Peyer's patch (tissue), 4 donors: ENCODE measurements at regions not wholly inside any gene's neighbourhood (a gene's known extent, or its start where the extent isn't known, plus 50 kb on each side); places are given as distances from the start of the nearest gene placed in this dataset.

Source experiments
- DNase-seq, 3 donors: peaks; one replicate each; pipeline ENCODE4 v3.0.0-alpha.2; 2017 to 2019
- H3K27ac ChIP-seq, 4 donors: fragments of 200-600 bp; sonication (generic); one replicate each; pipeline ENCODE4 v1.5.1; 2016 to 2019
- H3K27me3 ChIP-seq, 2 donors: fragments of 200-600 bp; sonication (generic); one replicate each; pipeline ENCODE4 v1.5.1; 2019
- H3K36me3 ChIP-seq, 3 donors: fragments of 200-600 bp; sonication (generic); one replicate each; pipeline ENCODE4 v1.5.1; 2016 to 2019
- H3K4me1 ChIP-seq, 4 donors: fragments of 200-600 bp; sonication (generic); one replicate each; pipeline ENCODE4 v1.5.1; 2016 to 2019
- H3K4me3 ChIP-seq, 4 donors: fragments of 200-600 bp; sonication (generic); 1 replicate in 3 of 4; 2 replicates in 1 of 4; pipeline ENCODE4 v1.5.1; 2016 to 2019; ENCODE audit warnings: mild to moderate bottlenecking in 1 of 4
- H3K9me3 ChIP-seq, 4 donors: fragments of 200-600 bp; sonication (generic); one replicate each; pipeline ENCODE4 v1.5.1; 2016 to 2019; ENCODE audit warnings: mild to moderate bottlenecking in 1 of 4
- CTCF ChIP-seq, 6 experiments: fragments of 450-650 bp in 4 of 6; fragments of 200-600 bp in 2 of 6; sonication (generic) in 1 of 6; IDR thresholded peaks; one replicate each; pipeline ENCODE4 v1.5.1; 2017 to 2019; ENCODE audit warnings: antibody characterized with exemption in 6 of 6, mild to moderate bottlenecking in 3 of 6, moderate library complexity in 1 of 6
- POLR2A ChIP-seq, 2 donors: fragments of 450-650 bp; IDR thresholded peaks; one replicate each; pipeline ENCODE4 v1.5.1; 2017; ENCODE audit warnings: antibody characterized with exemption in 2 of 2, mild to moderate bottlenecking in 2 of 2, moderate library complexity in 2 of 2

GRCh38 chr13:78476910-78477309 lies 126.4 kb downstream of the POU4F1 start:
- no peak overlapping the region for H3K27ac ChIP-seq
- no peaks in the 10 kb centered on the region for H3K9me3 ChIP-seq
- no peak for DNase-seq
- no peak for TF ChIP-seq POLR2A (IDR thresholded peaks at IDR 0.05)
- no peak for TF ChIP-seq CTCF (IDR thresholded peaks at IDR 0.05)
- no peak overlapping the region for H3K4me3 ChIP-seq
- no peaks in the 10 kb centered on the region for H3K36me3 ChIP-seq
- H3K4me1 ChIP-seq: no peaks in the 10 kb centered on the region
- H3K27me3 ChIP-seq: no peaks in the 10 kb centered on the region

- no peak overlapping the region for H3K27ac ChIP-seq
- TF ChIP-seq CTCF (IDR thresholded peaks at IDR 0.05) (no peak), POLR2A (IDR thresholded peaks at IDR 0.05) (no peak)
- no peaks in the 10 kb centered on the region for H3K27me3 ChIP-seq
- no peaks in the 10 kb centered on the region for H3K9me3 ChIP-seq
- H3K36me3 ChIP-seq: no peaks in the 10 kb centered on the region
- H3K4me3 ChIP-seq: no peak overlapping the region
- no peak for DNase-seq
- no peaks in the 10 kb centered on the region for H3K4me1 ChIP-seq
Observed at GRCh38 chr13:78468621-78469020, 134.7 kb downstream of the POU4F1 start.

GRCh38 chr13:78465250-78465649 lies 138.1 kb downstream of the POU4F1 start:
- Histone ChIP-seq H3K4me3 (no peak overlapping the region), H3K36me3 (no peaks in the 10 kb centered on the region), H3K4me1 (no peaks in the 10 kb centered on the region), H3K27me3 (no peaks in the 10 kb centered on the region), H3K9me3 (no peaks in the 10 kb centered on the region), H3K27ac (no peak overlapping the region)
- DNase-seq: no peak
- TF ChIP-seq POLR2A (IDR thresholded peaks at IDR 0.05) (no peak), CTCF (IDR thresholded peaks at IDR 0.05) (no peak)

- no peak overlapping the region for H3K4me3 ChIP-seq
- no peaks in the 10 kb centered on the region for H3K4me1 ChIP-seq
- no peak for DNase-seq
- no peak overlapping the region for H3K27ac ChIP-seq
- no peaks in the 10 kb centered on the region for H3K36me3 ChIP-seq
- no peaks in the 10 kb centered on the region for H3K27me3 ChIP-seq
- no peaks in the 10 kb centered on the region for H3K9me3 ChIP-seq
- TF ChIP-seq POLR2A (IDR thresholded peaks at IDR 0.05): no peak
- no peak for TF ChIP-seq CTCF (IDR thresholded peaks at IDR 0.05)
Observed at GRCh38 chr13:78460176-78460575, 143.2 kb downstream of the POU4F1 start.

GRCh38 chr13:78443839-78444238 lies 159.5 kb downstream of the POU4F1 start:
- no peak for TF ChIP-seq POLR2A (IDR thresholded peaks at IDR 0.05)
- no peak for TF ChIP-seq CTCF (IDR thresholded peaks at IDR 0.05)
- DNase-seq: no peak
- no peaks in the 10 kb centered on the region for H3K9me3 ChIP-seq

GRCh38 chr13:78437781-78438180 lies 165.6 kb downstream of the POU4F1 start:
- H3K9me3 ChIP-seq: no peaks in the 10 kb centered on the region
- TF ChIP-seq CTCF (IDR thresholded peaks at IDR 0.05) (no peak), POLR2A (IDR thresholded peaks at IDR 0.05) (no peak)
- no peak for DNase-seq
- H3K36me3 ChIP-seq: no peaks in the 10 kb centered on the region
- H3K27me3 ChIP-seq: no peaks in the 10 kb centered on the region
- no peak overlapping the region for H3K27ac ChIP-seq
- H3K4me1 ChIP-seq: no peaks in the 10 kb centered on the region
- H3K4me3 ChIP-seq: no peak overlapping the region

More at GRCh38 chr13:78443839-78444238, 159.5 kb downstream of the POU4F1 start:
- no peak overlapping the region for H3K27ac ChIP-seq
- H3K4me1 ChIP-seq: no peaks in the 10 kb centered on the region
- H3K36me3 ChIP-seq: no peaks in the 10 kb centered on the region
- no peak overlapping the region for H3K4me3 ChIP-seq
- H3K27me3 ChIP-seq: no peaks in the 10 kb centered on the region
